Neuronal stem cell (in vitro differentiated cells): ENCODE measurements at regions not wholly inside any gene's neighbourhood (a gene's known extent, or its start where the extent isn't known, plus 50 kb on each side); places are given as distances from the start of the nearest gene placed in this dataset.

ENCODE experiments used
- DNase-seq: peaks from one replicate; pipeline ENCODE4 v3.0.0-alpha.2; 2013; ENCODE audit warnings: low spot score
- H2AFZ ChIP-seq: one replicate; pipeline ENCODE4 v1.6.1; 2013; ENCODE audit warnings: mild to moderate bottlenecking, low read length, inconsistent platforms
- H2AK5ac ChIP-seq: 2 replicates; pipeline ENCODE4 v1.6.1; 2013; ENCODE audit warnings: low read depth, mild to moderate bottlenecking, inconsistent platforms, low read length, moderate library complexity, mixed read lengths
- H2BK120ac ChIP-seq: 2 replicates; pipeline ENCODE4 v1.6.1; 2013; ENCODE audit warnings: low read depth, mild to moderate bottlenecking, inconsistent platforms, low read length, moderate library complexity, mixed read lengths
- H2BK12ac ChIP-seq: one replicate; pipeline ENCODE4 v1.6.1; 2013; ENCODE audit warnings: low read length, inconsistent platforms
- H2BK15ac ChIP-seq: 2 replicates; pipeline ENCODE4 v1.6.1; 2013; ENCODE audit warnings: mild to moderate bottlenecking, low read length, inconsistent platforms, mixed read lengths
- H2BK5ac ChIP-seq: one replicate; pipeline ENCODE4 v1.6.1; 2013; ENCODE audit warnings: inconsistent platforms, mild to moderate bottlenecking, low read length, moderate library complexity
- H3K14ac ChIP-seq: one replicate; pipeline ENCODE4 v1.6.1; 2013; ENCODE audit warnings: low read length, inconsistent platforms
- H3K18ac ChIP-seq: 2 replicates; pipeline ENCODE4 v1.6.1; 2013; ENCODE audit warnings: low read length, inconsistent platforms
- H3K23ac ChIP-seq: 2 replicates; pipeline ENCODE4 v1.6.1; 2013; ENCODE audit warnings: low read depth, mild to moderate bottlenecking, mixed read lengths, low read length, inconsistent platforms; ENCODE audit not compliant: poor library complexity
- H3K27ac ChIP-seq: replicated peaks from 3 replicates; pipeline ENCODE4 v1.5.1; 2013; ENCODE audit warnings: low read length, inconsistent platforms
- H3K27me3 ChIP-seq, 3 experiments: 2 replicates each; pipeline ENCODE4 v1.6.1; 2013; ENCODE audit warnings: low read length in 3 of 3, mild to moderate bottlenecking in 2 of 3, inconsistent platforms in 1 of 3, low read depth in 1 of 3, mixed read lengths in 1 of 3, moderate library complexity in 1 of 3; ENCODE audit not compliant: control insufficient read depth in 3 of 3, insufficient read depth in 3 of 3
- H3K36me3 ChIP-seq, 2 donors: replicated peaks in 1 of 2; 2 replicates each; pipeline ENCODE4 v1.6.1; 2013; ENCODE audit warnings: low read length in 2 of 2; ENCODE audit not compliant: control insufficient read depth in 2 of 2, insufficient read depth in 2 of 2
- H3K4ac ChIP-seq: 2 replicates; pipeline ENCODE4 v1.6.1; 2013; ENCODE audit warnings: inconsistent platforms, mild to moderate bottlenecking, low read length, moderate library complexity
- H3K4me1 ChIP-seq, 2 donors: 1 replicate in 1 of 2; 2 replicates in 1 of 2; pipeline ENCODE4 v1.6.1; 2013; ENCODE audit warnings: low read length in 2 of 2, low read depth in 1 of 2; ENCODE audit not compliant: control insufficient read depth in 2 of 2, insufficient read depth in 1 of 2
- H3K4me2 ChIP-seq: one replicate; pipeline ENCODE4 v1.6.1; 2013; ENCODE audit warnings: mild to moderate bottlenecking, low read length, inconsistent platforms; ENCODE audit not compliant: insufficient read depth, poor library complexity, severe bottlenecking
- H3K4me3 ChIP-seq, 2 donors: 2 replicates each; pipeline ENCODE4 v1.5.1; 2013; ENCODE audit warnings: low read length in 2 of 2, mild to moderate bottlenecking in 2 of 2, inconsistent platforms in 1 of 2, moderate library complexity in 1 of 2
- H3K79me1 ChIP-seq: one replicate; pipeline ENCODE4 v1.6.1; 2013; ENCODE audit warnings: low read depth, mild to moderate bottlenecking, inconsistent platforms, low read length, moderate library complexity
- H3K9ac ChIP-seq: one replicate; pipeline ENCODE4 v1.6.1; 2013; ENCODE audit warnings: mild to moderate bottlenecking, low read depth, low read length, inconsistent platforms; ENCODE audit not compliant: poor library complexity
- H3K9me3 ChIP-seq, 2 donors: replicated peaks in 1 of 2; 2 replicates each; pipeline versions ENCODE3 to v1.6.1; 2013; ENCODE audit warnings: low read length in 2 of 2, mild to moderate bottlenecking in 2 of 2, inconsistent platforms in 1 of 2, low read depth in 1 of 2, mixed read lengths in 1 of 2, moderate library complexity in 1 of 2; ENCODE audit not compliant: control insufficient read depth in 2 of 2, insufficient read depth in 1 of 2
- H4K8ac ChIP-seq: one replicate; pipeline ENCODE4 v1.6.1; 2013; ENCODE audit warnings: low read depth, mild to moderate bottlenecking, inconsistent platforms, low read length, moderate library complexity
- H4K91ac ChIP-seq: one replicate; pipeline ENCODE4 v1.6.1; 2013; ENCODE audit warnings: low read length, low read depth, mild to moderate bottlenecking, inconsistent platforms; ENCODE audit not compliant: poor library complexity
- WGBS, 2 donors: extraction: QIAGEN DNeasy Blood & Tissue Kit; methylation state at CpG; one replicate each; pipeline ENCODE4 v1.1.7; 2013; ENCODE audit warnings: missing lambda C conversion rate in 2 of 2, mixed read lengths in 1 of 2; ENCODE audit not compliant: insufficient read length in 2 of 2, insufficient replicate concordance in 1 of 2; ENCODE audit errors: extremely low coverage in 2 of 2; 5-methylcytosine and 5-hydroxymethylcytosine counted together

DNA sequence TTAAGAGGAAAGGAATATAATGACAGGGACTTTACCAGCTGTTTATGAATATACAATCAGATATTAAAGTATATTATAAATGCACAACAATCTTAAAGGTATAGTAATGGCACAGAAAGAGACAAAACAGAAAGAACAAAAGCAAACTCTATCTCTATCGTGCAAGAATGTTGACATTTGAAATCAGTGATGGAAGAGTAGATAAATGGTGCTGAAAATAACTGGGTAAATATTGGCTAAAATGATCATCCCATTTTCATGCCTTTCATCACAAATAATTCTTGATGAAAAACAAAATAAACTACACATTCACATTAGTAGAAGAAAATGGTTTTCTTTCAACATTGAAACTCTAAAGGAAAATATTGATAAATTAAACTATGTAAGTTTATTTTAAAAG is 495.9 kb downstream of the IRS1 start:
- H3K9me3 ChIP-seq, result no peaks in the 10 kb centered on the region
- H3K18ac ChIP-seq, result no peak overlapping the region
- H3K4ac ChIP-seq, result no peak overlapping the region
- no peak overlapping the region for H3K9ac ChIP-seq
- no peak overlapping the region for H3K23ac ChIP-seq
- DNase-seq, result no peak
- no peaks in the 10 kb centered on the region for H3K27me3 ChIP-seq
- no peak overlapping the region for H3K27ac ChIP-seq
- H3K14ac ChIP-seq, result no peak overlapping the region
- WGBS, 2 donors, result no CpG with 5 or more reads among the region's 1 CpG
- H2BK5ac ChIP-seq, result no peak overlapping the region
- H2AK5ac ChIP-seq, result no peak overlapping the region
- no peaks in the 10 kb centered on the region for H3K79me1 ChIP-seq
- no peak overlapping the region for H4K8ac ChIP-seq
- no peak overlapping the region for H4K91ac ChIP-seq
- H2AFZ ChIP-seq, result no peak overlapping the region
- H3K4me2 ChIP-seq, result no peak overlapping the region
- H3K36me3 ChIP-seq, result no peaks in the 10 kb centered on the region
- H2BK120ac ChIP-seq, result no peak overlapping the region
- no peak overlapping the region for H2BK12ac ChIP-seq
- H3K4me3 ChIP-seq, result no peak overlapping the region
- no peak overlapping the region for H2BK15ac ChIP-seq
- no peaks in the 10 kb centered on the region for H3K4me1 ChIP-seq

- H2BK15ac ChIP-seq, result no peak overlapping the region
- H4K91ac ChIP-seq, result no peak overlapping the region
- no peak overlapping the region for H3K9ac ChIP-seq
- no peaks in the 10 kb centered on the region for H3K9me3 ChIP-seq
- H4K8ac ChIP-seq, result no peak overlapping the region
- no peak overlapping the region for H2BK5ac ChIP-seq
- no peak overlapping the region for H3K14ac ChIP-seq
- no peak overlapping the region for H2BK120ac ChIP-seq
- H3K4me3 ChIP-seq, result no peak overlapping the region
- no peak for DNase-seq
- H3K4ac ChIP-seq, result no peak overlapping the region
- H2AK5ac ChIP-seq, result no peak overlapping the region
- no CpG with 5 or more reads among the region's 5 CpGs for WGBS, 2 donors
- no peaks in the 10 kb centered on the region for H3K27me3 ChIP-seq
- H3K4me2 ChIP-seq, result no peak overlapping the region
- no peak overlapping the region for H2BK12ac ChIP-seq
- no peak overlapping the region for H2AFZ ChIP-seq
- H3K27ac ChIP-seq, result no peak overlapping the region
- no peak overlapping the region for H3K18ac ChIP-seq
- no peaks in the 10 kb centered on the region for H3K4me1 ChIP-seq
- no peak overlapping the region for H3K23ac ChIP-seq
- no peaks in the 10 kb centered on the region for H3K36me3 ChIP-seq
- no peaks in the 10 kb centered on the region for H3K79me1 ChIP-seq
Observed at GRCh38 chr2:226300196-226300886, 499.3 kb downstream of the IRS1 start.

DNA sequence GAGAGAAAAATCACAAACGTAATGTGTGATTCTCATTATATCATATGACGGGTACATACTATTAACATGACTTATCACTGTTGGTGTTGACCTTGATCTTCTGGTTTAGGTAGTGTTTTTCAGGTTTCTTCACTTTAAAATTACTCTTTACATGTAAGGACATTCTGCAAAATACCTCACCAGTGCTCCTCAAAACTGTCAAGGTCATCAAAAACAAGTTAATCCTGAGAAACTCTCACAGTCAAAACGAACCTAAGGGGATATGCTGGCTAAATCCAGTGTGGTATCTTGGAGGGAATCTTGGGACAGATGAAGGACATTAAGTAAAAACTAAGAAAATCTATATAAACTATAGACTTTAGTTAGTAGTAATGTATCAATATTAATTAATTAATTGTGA is 499.8 kb downstream of the IRS1 start:
- Histone ChIP-seq H2AFZ (no peak overlapping the region), H4K8ac (no peak overlapping the region), H3K36me3 (no peaks in the 10 kb centered on the region), H3K23ac (no peak overlapping the region), H3K4ac (no peak overlapping the region), H2BK15ac (no peak overlapping the region), H3K9me3 (no peaks in the 10 kb centered on the region), H3K27ac (no peak overlapping the region), H3K4me2 (no peak overlapping the region), H3K14ac (no peak overlapping the region), H4K91ac (no peak overlapping the region), H3K4me3 (no peak overlapping the region), H3K4me1 (no peaks in the 10 kb centered on the region), H2BK12ac (no peak overlapping the region), H2BK120ac (no peak overlapping the region), H3K27me3 (no peaks in the 10 kb centered on the region), H3K18ac (no peak overlapping the region), H3K9ac (no peak overlapping the region), H2AK5ac (no peak overlapping the region), H2BK5ac (no peak overlapping the region), H3K79me1 (no peaks in the 10 kb centered on the region)
- no CpG with 5 or more reads among the region's 3 CpGs for WGBS, 2 donors
- no peak for DNase-seq

GRCh38 chr2:226295681-226296080 is 503.9 kb downstream of the IRS1 start:
- H4K8ac ChIP-seq, result no peak overlapping the region
- H3K9me3 ChIP-seq, result peaks cover 2 to 7% of the 10 kb centered on the region in 2 donors
- H3K4me1 ChIP-seq, result no peaks in the 10 kb centered on the region
- H3K9ac ChIP-seq, result no peak overlapping the region
- no peak overlapping the region for H2BK5ac ChIP-seq
- H2BK12ac ChIP-seq, result no peak overlapping the region
- no peak overlapping the region for H3K4ac ChIP-seq
- H3K23ac ChIP-seq, result no peak overlapping the region
- H3K79me1 ChIP-seq, result no peaks in the 10 kb centered on the region
- H4K91ac ChIP-seq, result no peak overlapping the region
- no peak for DNase-seq
- no peak overlapping the region for H2BK120ac ChIP-seq
- no peak overlapping the region for H3K4me2 ChIP-seq
- no peak overlapping the region for H3K27ac ChIP-seq
- H3K36me3 ChIP-seq, result no peaks in the 10 kb centered on the region
- H2BK15ac ChIP-seq, result no peak overlapping the region
- no peak overlapping the region for H2AFZ ChIP-seq
- no CpG with 5 or more reads among the region's 3 CpGs for WGBS, 2 donors
- H3K27me3 ChIP-seq, result no peaks in the 10 kb centered on the region
- H2AK5ac ChIP-seq, result no peak overlapping the region
- H3K18ac ChIP-seq, result no peak overlapping the region
- H3K4me3 ChIP-seq, result no peak overlapping the region
- no peak overlapping the region for H3K14ac ChIP-seq
